ENCODE measurements at regions not wholly inside any gene's neighbourhood (a gene's known extent, or its start where the extent isn't known, plus 50 kb on each side); places are given as distances from the start of the nearest gene placed in this dataset.

- H3K4me3 Mint-ChIP-seq = no peak overlapping the region
- peak overlapping the region; percentile 23 for H2AFZ ChIP-seq (ENCODE audit: insufficient read depth, low read depth, low read length, poor library complexity, severe bottlenecking)
- H3K27ac Mint-ChIP-seq = peak overlapping the region in 3 of 7 donors; percentile 12 to 78 (median 23)
- H3K27me3 ChIP-seq (ENCODE audit: control insufficient read depth in 2 of 2, insufficient read depth in 2 of 2, low read length in 2 of 2) = no peaks in the 10 kb centered on the region
- H4K20me1 ChIP-seq (ENCODE audit: insufficient read depth, low read length) = no peaks in the 10 kb centered on the region
- TF ChIP-seq CTCF (IDR thresholded peaks at IDR 0.05) = no peak
- no peak overlapping the region for H3K9ac ChIP-seq (ENCODE audit: insufficient read depth, low read length, poor library complexity, severe bottlenecking)
- H3K27ac ChIP-seq (ENCODE audit: low read depth in 1 of 2, low read length in 2 of 2) = peak overlapping the region in 1 of 2 donors; percentile 12
- DNase-seq = peak in 2 of 3 donors; percentile 15 to 26
- H3K36me3 Mint-ChIP-seq = no peaks in the 10 kb centered on the region
- H3K4me3 ChIP-seq (replicated peaks in 1 of 3; ENCODE audit: low read depth in 2 of 3, low read length in 3 of 3) = no peak overlapping the region
- no peaks in the 10 kb centered on the region for H3K9me3 Mint-ChIP-seq
- H3K79me2 ChIP-seq (ENCODE audit: insufficient read depth, low read length) = no peaks in the 10 kb centered on the region
- H3K4me1 Mint-ChIP-seq = peaks cover 18% of the 10 kb centered on the region
- no peaks in the 10 kb centered on the region for H3K9me3 ChIP-seq (replicated peaks in 1 of 2; ENCODE audit: control insufficient read depth in 1 of 2, insufficient read depth in 1 of 2, low read length in 2 of 2)
- no peaks in the 10 kb centered on the region for H3K27me3 Mint-ChIP-seq (ENCODE audit: low read depth in 3 of 3)
- intact Hi-C loops (cut with micrococcal nuclease) = no loop called here
- no peak overlapping the region for H3K4me2 ChIP-seq (replicated peaks; ENCODE audit: extremely low read depth, low read length, poor library complexity, severe bottlenecking)
- peaks cover 14 to 15% of the 10 kb centered on the region in 2 donors for H3K4me1 ChIP-seq (ENCODE audit: control insufficient read depth in 1 of 2, insufficient read depth in 2 of 2, low read length in 2 of 2)
- H3K36me3 ChIP-seq (replicated peaks in 1 of 2; ENCODE audit: control insufficient read depth in 1 of 2, insufficient read depth in 2 of 2, low read length in 2 of 2) = no peaks in the 10 kb centered on the region
These were observed 193.4 kb upstream of the NR4A3 start for GRCh38 chr9:99628285-99628684.

GRCh38 chr9:99628849-99629620 lies 192.7 kb upstream of the NR4A3 start:
- H3K4me3 ChIP-seq (replicated peaks in 1 of 3; ENCODE audit: low read depth in 2 of 3, low read length in 3 of 3) = no peak overlapping the region
- H3K9me3 ChIP-seq (replicated peaks in 1 of 2; ENCODE audit: control insufficient read depth in 1 of 2, insufficient read depth in 1 of 2, low read length in 2 of 2) = no peaks in the 10 kb centered on the region
- H3K4me1 ChIP-seq (ENCODE audit: control insufficient read depth in 1 of 2, insufficient read depth in 2 of 2, low read length in 2 of 2) = peaks cover 20 to 23% of the 10 kb centered on the region in 2 donors
- no peaks in the 10 kb centered on the region for H4K20me1 ChIP-seq (ENCODE audit: insufficient read depth, low read length)
- no peaks in the 10 kb centered on the region for H3K36me3 ChIP-seq (replicated peaks in 1 of 2; ENCODE audit: control insufficient read depth in 1 of 2, insufficient read depth in 2 of 2, low read length in 2 of 2)
- H2AFZ ChIP-seq (ENCODE audit: insufficient read depth, low read depth, low read length, poor library complexity, severe bottlenecking) = peak overlapping the region; percentile 23
- WGBS (ENCODE audit: insufficient coverage) = no CpG with 5 or more reads among the region's 3 CpGs
- no peaks in the 10 kb centered on the region for H3K79me2 ChIP-seq (ENCODE audit: insufficient read depth, low read length)
- no peak overlapping the region for H3K4me3 Mint-ChIP-seq
- H3K27ac Mint-ChIP-seq = peak overlapping the region in 5 of 7 donors; percentile 12 to 78 (median 23)
- intact Hi-C loops (cut with micrococcal nuclease) = no loop called here
- H3K4me1 Mint-ChIP-seq = peaks cover 26% of the 10 kb centered on the region
- peak; percentile 17 to 36 (median 27) for DNase-seq
- no peaks in the 10 kb centered on the region for H3K9me3 Mint-ChIP-seq
- no peaks in the 10 kb centered on the region for H3K27me3 ChIP-seq (ENCODE audit: control insufficient read depth in 2 of 2, insufficient read depth in 2 of 2, low read length in 2 of 2)
- H3K4me2 ChIP-seq (replicated peaks; ENCODE audit: extremely low read depth, low read length, poor library complexity, severe bottlenecking) = no peak overlapping the region
- peak overlapping the region in 1 of 2 donors; percentile 12 for H3K27ac ChIP-seq (ENCODE audit: low read depth in 1 of 2, low read length in 2 of 2)
- H3K36me3 Mint-ChIP-seq = no peaks in the 10 kb centered on the region
- H3K27me3 Mint-ChIP-seq (ENCODE audit: low read depth in 3 of 3) = no peaks in the 10 kb centered on the region
- TF ChIP-seq CTCF (IDR thresholded peaks at IDR 0.05) = no peak
- H3K9ac ChIP-seq (ENCODE audit: insufficient read depth, low read length, poor library complexity, severe bottlenecking) = no peak overlapping the region

Measured in CD14-positive monocyte (primary cell).